Stomach (tissue), 4 donors: ENCODE measurements at regions not wholly inside any gene's neighbourhood (a gene's known extent, or its start where the extent isn't known, plus 50 kb on each side); places are given as distances from the start of the nearest gene placed in this dataset.

Experiments used
- CTCF ChIP-seq, 7 experiments: fragments of 450-650 bp in 4 of 7; fragments of 200-600 bp in 3 of 7; sonication (generic) in 3 of 7; IDR thresholded peaks; one replicate each; pipeline ENCODE4 v1.5.1; 2016 to 2019; ENCODE audit warnings: antibody characterized with exemption in 7 of 7, control low read depth in 2 of 7, mild to moderate bottlenecking in 1 of 7
- POLR2AphosphoS5 ChIP-seq, 3 donors: sonication (generic); formaldehyde crosslinking; IDR thresholded peaks; one replicate each; pipeline ENCODE4 v1.6.1; 2016; ENCODE audit warnings: antibody characterized with exemption in 3 of 3

GRCh38 chr14:48991141-48991540 lies 595.0 kb downstream of the RPS29 start:
- TF ChIP-seq CTCF (IDR thresholded peaks at IDR 0.05): no peak
- TF ChIP-seq POLR2AphosphoS5 (IDR thresholded peaks at IDR 0.05): no peak
